ENCODE measurements at regions not wholly inside any gene's neighbourhood (a gene's known extent, or its start where the extent isn't known, plus 50 kb on each side); places are given as distances from the start of the nearest gene placed in this dataset.
A peak's percentile ranks its signal among the peaks of the same experiment; 100 is the strongest.
"Not testable (repeated sequence)": the region's sequence is repeated elsewhere in the genome, so short reads cannot be mapped to it uniquely, and the experiment has no call there.

DNA sequence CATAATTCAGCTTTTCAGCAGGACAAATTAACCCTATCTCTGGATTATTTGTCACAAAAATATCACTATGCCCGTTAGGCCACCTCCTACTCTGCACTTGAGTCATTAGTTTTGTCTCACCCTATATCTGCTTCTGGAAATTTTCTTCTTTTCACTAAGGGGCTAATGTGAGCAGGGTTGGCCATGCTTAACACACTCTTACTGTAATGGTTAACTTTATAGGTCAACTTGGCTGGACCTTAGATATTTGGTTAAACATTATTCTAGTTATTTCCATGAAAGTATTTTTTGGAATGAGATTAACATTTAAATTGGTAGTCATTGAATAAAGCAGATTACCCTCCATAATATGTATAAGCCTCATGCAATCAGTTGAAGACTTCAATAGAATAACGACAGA lies 394.6 kb upstream of the PTCHD4 start:
- H3K27ac Mint-ChIP-seq = peak overlapping the region; percentile 87 to 89 (median 89)
- TF ChIP-seq, protein P1, sequence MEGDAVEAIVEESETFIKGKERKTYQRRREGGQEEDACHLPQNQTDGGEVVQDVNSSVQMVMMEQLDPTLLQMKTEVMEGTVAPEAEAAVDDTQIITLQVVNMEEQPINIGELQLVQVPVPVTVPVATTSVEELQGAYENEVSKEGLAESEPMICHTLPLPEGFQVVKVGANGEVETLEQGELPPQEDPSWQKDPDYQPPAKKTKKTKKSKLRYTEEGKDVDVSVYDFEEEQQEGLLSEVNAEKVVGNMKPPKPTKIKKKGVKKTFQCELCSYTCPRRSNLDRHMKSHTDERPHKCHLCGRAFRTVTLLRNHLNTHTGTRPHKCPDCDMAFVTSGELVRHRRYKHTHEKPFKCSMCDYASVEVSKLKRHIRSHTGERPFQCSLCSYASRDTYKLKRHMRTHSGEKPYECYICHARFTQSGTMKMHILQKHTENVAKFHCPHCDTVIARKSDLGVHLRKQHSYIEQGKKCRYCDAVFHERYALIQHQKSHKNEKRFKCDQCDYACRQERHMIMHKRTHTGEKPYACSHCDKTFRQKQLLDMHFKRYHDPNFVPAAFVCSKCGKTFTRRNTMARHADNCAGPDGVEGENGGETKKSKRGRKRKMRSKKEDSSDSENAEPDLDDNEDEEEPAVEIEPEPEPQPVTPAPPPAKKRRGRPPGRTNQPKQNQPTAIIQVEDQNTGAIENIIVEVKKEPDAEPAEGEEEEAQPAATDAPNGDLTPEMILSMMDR (IDR thresholded peaks at IDR 0.05; ENCODE audit: unreplicated experiment in 3 of 3) = no peak
- peaks cover 9% of the 10 kb centered on the region for H3K9me3 Mint-ChIP-seq
- no peaks in the 10 kb centered on the region for H3K27me3 Mint-ChIP-seq (ENCODE audit: low read depth)
- peaks cover 4% of the 10 kb centered on the region for H3K36me3 Mint-ChIP-seq (ENCODE audit: low read depth)
- H3K4me3 Mint-ChIP-seq = no peak overlapping the region
- H3K4me1 Mint-ChIP-seq = no peaks in the 10 kb centered on the region

DNA sequence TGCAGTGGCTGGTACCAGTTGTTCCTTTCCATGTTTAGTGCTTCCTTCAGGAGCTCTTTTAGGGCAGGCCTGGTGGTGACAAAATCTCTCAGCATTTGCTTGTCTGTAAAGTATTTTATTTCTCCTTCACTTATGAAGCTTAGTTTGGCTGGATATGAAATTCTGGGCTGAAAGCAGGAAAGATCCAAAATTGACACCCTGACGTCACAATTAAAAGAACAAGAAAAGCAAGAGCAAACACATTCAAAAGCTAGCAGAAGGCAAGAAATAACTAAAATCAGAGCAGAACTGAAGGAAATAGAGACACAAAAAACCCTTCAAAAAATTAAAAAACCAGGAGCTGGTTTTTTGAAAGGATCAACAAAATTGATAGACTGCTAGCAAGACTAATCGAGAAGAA lies 382.4 kb upstream of the PTCHD4 start:
- H3K4me3 Mint-ChIP-seq, H3K4me1 Mint-ChIP-seq: not testable (repeated sequence)

DNA sequence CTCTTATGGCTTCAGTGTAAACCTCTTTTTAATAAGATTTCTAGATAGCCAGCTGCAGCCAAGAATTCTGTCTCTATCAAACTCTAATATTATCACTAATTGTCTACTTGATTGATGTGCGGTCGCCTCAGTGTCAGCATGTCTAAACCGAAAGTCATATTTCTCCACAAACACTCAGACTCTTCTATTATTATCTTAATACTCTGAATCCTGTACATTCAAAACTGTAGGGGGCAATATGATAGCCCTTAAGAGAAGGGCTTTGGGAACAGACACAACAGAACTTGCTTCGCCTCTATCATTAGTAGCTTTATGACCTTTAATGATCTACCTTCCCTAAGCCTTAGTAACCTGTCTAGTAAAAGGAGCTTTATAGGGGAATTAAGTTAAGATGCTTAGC lies 379.7 kb upstream of the PTCHD4 start:
- Mint-ChIP-seq H3K9me3 (peaks cover 6% of the 10 kb centered on the region), H3K27me3 (ENCODE audit: low read depth) (no peaks in the 10 kb centered on the region), H3K36me3 (ENCODE audit: low read depth) (no peaks in the 10 kb centered on the region), H3K4me1 (no peaks in the 10 kb centered on the region), H3K4me3 (no peak overlapping the region), H3K27ac (no peak overlapping the region)
- TF ChIP-seq, protein P1 (IDR thresholded peaks at IDR 0.05; ENCODE audit: unreplicated experiment in 3 of 3) = no peak

More for the DNA sequence above, 382.4 kb upstream of the PTCHD4 start:
- not testable (repeated sequence) for H3K36me3 Mint-ChIP-seq (ENCODE audit: low read depth); H3K27ac Mint-ChIP-seq; H3K27me3 Mint-ChIP-seq (ENCODE audit: low read depth); H3K9me3 Mint-ChIP-seq

DNA sequence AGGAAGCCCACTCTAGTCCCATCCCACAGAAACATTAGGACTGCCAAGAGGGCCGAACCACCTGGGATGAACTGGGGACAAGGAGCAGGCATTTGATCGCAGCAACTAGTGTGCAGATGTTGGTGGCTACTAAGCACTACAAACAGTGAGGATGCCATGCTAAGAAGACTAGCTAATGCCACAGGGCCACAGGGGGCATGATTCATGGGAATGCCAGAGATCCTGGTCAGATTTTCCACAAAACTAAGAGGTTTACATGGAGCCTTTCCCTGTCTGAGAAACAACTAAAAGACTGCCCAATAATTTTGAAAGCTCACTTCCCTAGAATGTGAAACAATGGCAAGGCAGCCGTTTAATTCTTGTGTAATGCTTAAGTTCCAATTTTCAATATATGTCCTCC lies 375.9 kb upstream of the PTCHD4 start:
- TF ChIP-seq, protein P1 (IDR thresholded peaks at IDR 0.05; ENCODE audit: unreplicated experiment in 3 of 3) = no peak
- no peak overlapping the region for H3K27ac Mint-ChIP-seq

DNA sequence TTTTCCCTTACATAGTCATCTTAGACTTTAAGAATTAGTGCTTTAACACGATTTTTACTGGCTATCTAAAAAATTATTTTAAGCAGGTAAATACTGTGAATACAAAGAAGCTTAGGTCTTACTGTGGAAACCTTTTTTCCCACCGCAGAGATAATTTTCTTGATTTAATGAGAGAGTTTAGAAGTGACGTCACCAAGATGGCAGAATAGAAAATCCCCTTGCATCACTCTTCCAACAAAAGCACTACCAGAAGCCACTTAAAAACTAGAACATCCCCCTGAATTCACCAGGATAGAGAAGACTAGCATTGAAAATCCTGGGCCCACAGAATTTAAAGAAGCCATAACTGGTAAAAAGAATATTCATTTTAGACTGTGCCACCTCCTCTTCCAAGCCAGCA lies 375.4 kb upstream of the PTCHD4 start:
- no peaks in the 10 kb centered on the region for H3K9me3 Mint-ChIP-seq
- H3K4me1 Mint-ChIP-seq = no peaks in the 10 kb centered on the region
- H3K27ac Mint-ChIP-seq = no peak overlapping the region
- no peaks in the 10 kb centered on the region for H3K27me3 Mint-ChIP-seq (ENCODE audit: low read depth)
- TF ChIP-seq, protein P1 (IDR thresholded peaks at IDR 0.05; ENCODE audit: unreplicated experiment in 3 of 3) = no peak
- no peaks in the 10 kb centered on the region for H3K36me3 Mint-ChIP-seq (ENCODE audit: low read depth)
- no peak overlapping the region for H3K4me3 Mint-ChIP-seq

More for the DNA sequence above, 375.9 kb upstream of the PTCHD4 start:
- no peak overlapping the region for H3K4me3 Mint-ChIP-seq
- no peaks in the 10 kb centered on the region for H3K4me1 Mint-ChIP-seq
- no peaks in the 10 kb centered on the region for H3K36me3 Mint-ChIP-seq (ENCODE audit: low read depth)
- H3K9me3 Mint-ChIP-seq = no peaks in the 10 kb centered on the region
- H3K27me3 Mint-ChIP-seq (ENCODE audit: low read depth) = no peaks in the 10 kb centered on the region

DNA sequence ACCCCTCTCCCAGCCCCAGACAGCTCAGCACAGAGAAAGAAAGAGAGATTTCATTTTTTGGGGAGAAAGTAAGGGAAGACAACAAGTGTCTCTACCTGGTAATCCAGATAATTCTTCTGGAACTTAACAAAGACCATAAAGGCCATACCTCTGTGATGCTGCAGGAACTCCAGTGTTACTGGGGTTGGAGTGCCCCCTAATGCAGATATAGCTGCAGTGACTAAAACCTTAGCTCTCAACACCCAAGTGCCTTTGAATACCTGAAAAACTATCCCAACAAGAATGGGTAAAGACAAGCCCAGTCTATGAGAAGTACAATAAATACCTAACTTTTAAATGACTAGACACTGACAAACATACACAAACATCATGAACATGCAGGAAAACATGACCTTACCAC lies 365.3 kb upstream of the PTCHD4 start:
- H3K4me1 Mint-ChIP-seq = no peaks in the 10 kb centered on the region
- H3K27ac Mint-ChIP-seq = no peak overlapping the region
- no peak overlapping the region for H3K4me3 Mint-ChIP-seq
- no peaks in the 10 kb centered on the region for H3K27me3 Mint-ChIP-seq (ENCODE audit: low read depth)
- H3K9me3 Mint-ChIP-seq = no peaks in the 10 kb centered on the region
- no peaks in the 10 kb centered on the region for H3K36me3 Mint-ChIP-seq (ENCODE audit: low read depth)
- TF ChIP-seq, protein P1 (IDR thresholded peaks at IDR 0.05; ENCODE audit: unreplicated experiment in 3 of 3) = peak in 1 of 3 experiments; percentile 18

Data from nephron (organoid).